Peyer's patch (tissue), 4 donors: ENCODE measurements at regions not wholly inside any gene's neighbourhood (a gene's known extent, or its start where the extent isn't known, plus 50 kb on each side); places are given as distances from the start of the nearest gene placed in this dataset.

Experiments
- DNase-seq, 3 donors: peaks; one replicate each; pipeline ENCODE4 v3.0.0-alpha.2; 2017 to 2019
- H3K27ac ChIP-seq, 4 donors: fragments of 200-600 bp; sonication (generic); one replicate each; pipeline ENCODE4 v1.5.1; 2016 to 2019
- H3K27me3 ChIP-seq, 2 donors: fragments of 200-600 bp; sonication (generic); one replicate each; pipeline ENCODE4 v1.5.1; 2019
- H3K36me3 ChIP-seq, 3 donors: fragments of 200-600 bp; sonication (generic); one replicate each; pipeline ENCODE4 v1.5.1; 2016 to 2019
- H3K4me1 ChIP-seq, 4 donors: fragments of 200-600 bp; sonication (generic); one replicate each; pipeline ENCODE4 v1.5.1; 2016 to 2019
- H3K4me3 ChIP-seq, 4 donors: fragments of 200-600 bp; sonication (generic); 1 replicate in 3 of 4; 2 replicates in 1 of 4; pipeline ENCODE4 v1.5.1; 2016 to 2019; ENCODE audit warnings: mild to moderate bottlenecking in 1 of 4
- H3K9me3 ChIP-seq, 4 donors: fragments of 200-600 bp; sonication (generic); one replicate each; pipeline ENCODE4 v1.5.1; 2016 to 2019; ENCODE audit warnings: mild to moderate bottlenecking in 1 of 4
- CTCF ChIP-seq, 6 experiments: fragments of 450-650 bp in 4 of 6; fragments of 200-600 bp in 2 of 6; sonication (generic) in 1 of 6; IDR thresholded peaks; one replicate each; pipeline ENCODE4 v1.5.1; 2017 to 2019; ENCODE audit warnings: antibody characterized with exemption in 6 of 6, mild to moderate bottlenecking in 3 of 6, moderate library complexity in 1 of 6
- POLR2A ChIP-seq, 2 donors: fragments of 450-650 bp; IDR thresholded peaks; one replicate each; pipeline ENCODE4 v1.5.1; 2017; ENCODE audit warnings: antibody characterized with exemption in 2 of 2, mild to moderate bottlenecking in 2 of 2, moderate library complexity in 2 of 2

DNA sequence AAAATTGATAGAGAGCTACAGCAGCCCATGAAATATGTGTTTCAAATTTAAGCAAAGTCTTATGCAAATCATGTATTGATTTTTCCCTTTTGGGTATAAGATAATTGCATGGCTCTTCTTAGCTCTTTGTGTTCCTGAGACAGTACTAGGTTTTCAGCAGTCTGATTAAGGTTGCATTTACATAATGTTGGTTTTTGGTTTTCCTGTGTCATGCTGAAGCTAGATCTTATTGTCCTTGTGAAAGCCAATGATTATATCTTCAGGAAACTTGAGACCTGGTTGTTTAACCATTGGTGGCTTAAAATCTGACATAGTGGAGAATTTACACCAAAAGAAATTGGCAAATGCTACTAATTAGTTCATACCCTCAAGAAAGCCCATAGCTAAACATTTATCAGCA lies 392.6 kb downstream of the ZPLD1 start:
- TF ChIP-seq CTCF (IDR thresholded peaks at IDR 0.05): no peak
- no peak for TF ChIP-seq POLR2A (IDR thresholded peaks at IDR 0.05)
- H3K4me3 ChIP-seq: no peak overlapping the region
- no peaks in the 10 kb centered on the region for H3K9me3 ChIP-seq

DNA sequence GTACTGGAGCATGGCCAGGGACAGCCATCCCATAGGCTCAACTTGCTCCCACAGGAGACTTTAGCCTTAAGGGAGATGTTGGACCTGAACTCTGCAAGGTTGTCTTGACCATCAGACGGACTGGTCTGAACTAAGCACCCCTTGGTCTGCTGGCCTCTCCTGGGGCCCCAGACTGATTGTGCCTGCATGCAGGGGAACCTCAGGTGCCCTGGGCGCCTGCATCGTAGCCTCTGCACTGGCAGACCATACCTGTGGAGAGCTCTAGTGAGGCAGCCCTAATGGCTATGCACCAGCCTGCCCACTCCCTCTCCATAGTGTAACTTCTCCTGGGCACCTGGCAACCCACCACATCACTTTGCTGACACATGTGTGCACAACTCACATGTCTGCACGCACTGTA lies 395.6 kb downstream of the ZPLD1 start:
- no peak for TF ChIP-seq CTCF (IDR thresholded peaks at IDR 0.05)
- no peak for TF ChIP-seq POLR2A (IDR thresholded peaks at IDR 0.05)
- Histone ChIP-seq H3K27me3 (no peaks in the 10 kb centered on the region), H3K4me1 (no peaks in the 10 kb centered on the region), H3K4me3 (no peak overlapping the region), H3K36me3 (no peaks in the 10 kb centered on the region), H3K9me3 (no peaks in the 10 kb centered on the region), H3K27ac (no peak overlapping the region)
- DNase-seq: no peak

More for the DNA sequence above, 392.6 kb downstream of the ZPLD1 start:
- Histone ChIP-seq H3K27me3 (no peaks in the 10 kb centered on the region), H3K27ac (no peak overlapping the region), H3K4me1 (no peaks in the 10 kb centered on the region), H3K36me3 (no peaks in the 10 kb centered on the region)
- no peak for DNase-seq

DNA sequence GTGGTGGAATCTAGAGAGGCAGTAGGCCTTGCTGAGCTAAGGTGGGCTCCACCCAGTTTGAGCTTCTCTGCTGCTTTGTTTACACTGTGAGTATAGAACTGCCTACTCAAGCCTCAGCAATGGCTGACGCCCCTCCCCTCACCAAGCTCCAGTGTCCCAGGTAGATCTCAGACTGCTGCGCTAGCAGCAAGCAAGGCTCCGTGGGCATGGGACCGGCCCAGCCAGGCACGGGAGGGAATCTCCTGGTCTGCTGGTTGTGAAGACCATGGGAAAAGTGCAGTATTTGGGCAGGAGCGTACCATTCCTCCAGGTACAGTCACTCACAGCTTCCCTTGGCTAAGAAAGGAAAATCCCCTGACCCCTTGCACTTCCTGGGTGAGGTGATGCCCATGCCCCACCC lies 407.1 kb downstream of the ZPLD1 start:
- H3K36me3 ChIP-seq: no peaks in the 10 kb centered on the region
- H3K27me3 ChIP-seq: no peaks in the 10 kb centered on the region

GRCh38 chr3:102866845-102867244 lies 432.0 kb downstream of the ZPLD1 start:
- TF ChIP-seq POLR2A (IDR thresholded peaks at IDR 0.05) (no peak), CTCF (IDR thresholded peaks at IDR 0.05) (no peak)
- no peaks in the 10 kb centered on the region for H3K27me3 ChIP-seq
- H3K9me3 ChIP-seq: no peaks in the 10 kb centered on the region
- H3K27ac ChIP-seq: no peak overlapping the region
- no peaks in the 10 kb centered on the region for H3K36me3 ChIP-seq
- H3K4me3 ChIP-seq: no peak overlapping the region
- H3K4me1 ChIP-seq: no peaks in the 10 kb centered on the region
- DNase-seq: no peak

More for the DNA sequence above, 407.1 kb downstream of the ZPLD1 start:
- H3K9me3 ChIP-seq: no peaks in the 10 kb centered on the region
- H3K27ac ChIP-seq: no peak overlapping the region
- no peak overlapping the region for H3K4me3 ChIP-seq
- TF ChIP-seq CTCF (IDR thresholded peaks at IDR 0.05) (no peak), POLR2A (IDR thresholded peaks at IDR 0.05) (no peak)
- no peak for DNase-seq
- no peaks in the 10 kb centered on the region for H3K4me1 ChIP-seq

GRCh38 chr3:102883515-102883914 lies 448.7 kb downstream of the ZPLD1 start:
- TF ChIP-seq CTCF (IDR thresholded peaks at IDR 0.05) (no peak), POLR2A (IDR thresholded peaks at IDR 0.05) (no peak)

DNA sequence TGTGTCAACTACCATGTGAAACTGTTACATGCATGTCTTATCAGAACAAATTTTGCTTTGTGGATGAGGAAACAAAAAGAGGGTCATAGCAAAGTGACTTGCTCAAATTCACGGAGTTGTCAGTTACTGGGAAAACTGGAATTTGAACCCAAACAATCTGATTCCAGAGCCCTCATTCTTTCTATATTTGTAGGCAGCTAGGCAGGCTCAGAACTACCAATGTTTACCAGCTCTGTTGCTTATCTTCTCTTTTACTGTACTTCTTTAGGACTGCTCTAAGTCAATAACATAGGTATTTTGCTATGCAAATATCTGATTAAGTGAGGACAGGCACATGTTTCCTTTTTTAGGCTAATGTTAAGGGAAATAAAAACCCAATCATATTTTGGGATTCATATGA lies 450.5 kb downstream of the ZPLD1 start:
- H3K9me3 ChIP-seq: no peaks in the 10 kb centered on the region
- no peak overlapping the region for H3K27ac ChIP-seq
- no peaks in the 10 kb centered on the region for H3K27me3 ChIP-seq
- no peak for DNase-seq
- TF ChIP-seq CTCF (IDR thresholded peaks at IDR 0.05) (no peak), POLR2A (IDR thresholded peaks at IDR 0.05) (no peak)
- H3K36me3 ChIP-seq: no peaks in the 10 kb centered on the region
- no peak overlapping the region for H3K4me3 ChIP-seq
- no peaks in the 10 kb centered on the region for H3K4me1 ChIP-seq

More at GRCh38 chr3:102883515-102883914, 448.7 kb downstream of the ZPLD1 start:
- Histone ChIP-seq H3K9me3 (no peaks in the 10 kb centered on the region), H3K27me3 (no peaks in the 10 kb centered on the region), H3K27ac (no peak overlapping the region), H3K36me3 (no peaks in the 10 kb centered on the region), H3K4me3 (no peak overlapping the region), H3K4me1 (no peaks in the 10 kb centered on the region)
- no peak for DNase-seq
